HG03460 (cell line): ENCODE measurements at regions not wholly inside any gene's neighbourhood (a gene's known extent, or its start where the extent isn't known, plus 50 kb on each side); places are given as distances from the start of the nearest gene placed in this dataset.
"Not testable (repeated sequence)": the region's sequence is repeated elsewhere in the genome, so short reads cannot be mapped to it uniquely, and the experiment has no call there.

Experiments used
- ATAC-seq: cut with Tn5 transposase; IDR thresholded peaks from one replicate; pipeline ENCODE4 v1.9.1; 2021; ENCODE audit not compliant: unreplicated experiment

DNA sequence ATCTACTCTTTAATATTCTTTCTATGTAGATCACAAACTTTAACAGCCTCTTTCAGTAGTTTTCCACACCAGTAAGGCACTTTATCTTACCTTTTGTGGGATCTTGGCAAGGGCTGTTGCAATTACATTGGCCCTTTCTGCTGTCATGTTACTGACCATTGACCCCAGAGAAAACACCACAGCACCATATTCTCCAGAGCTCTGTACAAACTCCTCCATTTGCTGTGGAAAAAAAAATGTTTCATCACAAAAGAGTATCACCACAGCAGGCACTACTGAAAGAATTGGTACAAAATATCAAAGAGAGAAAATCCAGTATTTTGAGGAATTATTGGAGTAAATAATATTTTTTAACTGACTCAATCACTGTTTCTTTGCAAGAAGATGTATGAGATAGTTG lies 62.3 kb upstream of the UGT2A3 start:
- ATAC-seq: not testable (repeated sequence)

DNA sequence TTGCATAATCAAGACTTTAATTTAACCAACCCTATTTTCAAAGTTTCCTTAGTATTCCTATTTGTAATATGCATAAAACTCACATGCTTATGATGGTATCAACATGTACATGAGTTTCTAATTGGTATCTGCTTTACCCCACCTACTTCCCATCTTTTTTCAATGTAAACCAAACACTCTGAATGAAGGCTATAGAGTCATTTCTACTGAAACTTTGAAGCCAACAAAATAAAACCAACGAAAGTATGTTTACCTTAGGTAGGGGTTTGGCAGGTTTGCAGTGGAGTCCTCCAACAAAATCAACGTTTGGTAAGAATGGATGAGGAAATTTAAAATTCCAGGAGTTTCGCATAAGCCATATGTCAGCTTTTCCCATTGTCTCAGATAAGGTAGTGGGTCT lies 66.4 kb upstream of the UGT2A3 start:
- ATAC-seq: not testable (repeated sequence)

- not testable (repeated sequence) for ATAC-seq
Measured at GRCh38 chr4:69019538-69020461, 68.2 kb upstream of the UGT2A3 start.

GRCh38 chr4:69020462-69020807 lies 68.8 kb upstream of the UGT2A3 start:
- ATAC-seq: not testable (repeated sequence)

DNA sequence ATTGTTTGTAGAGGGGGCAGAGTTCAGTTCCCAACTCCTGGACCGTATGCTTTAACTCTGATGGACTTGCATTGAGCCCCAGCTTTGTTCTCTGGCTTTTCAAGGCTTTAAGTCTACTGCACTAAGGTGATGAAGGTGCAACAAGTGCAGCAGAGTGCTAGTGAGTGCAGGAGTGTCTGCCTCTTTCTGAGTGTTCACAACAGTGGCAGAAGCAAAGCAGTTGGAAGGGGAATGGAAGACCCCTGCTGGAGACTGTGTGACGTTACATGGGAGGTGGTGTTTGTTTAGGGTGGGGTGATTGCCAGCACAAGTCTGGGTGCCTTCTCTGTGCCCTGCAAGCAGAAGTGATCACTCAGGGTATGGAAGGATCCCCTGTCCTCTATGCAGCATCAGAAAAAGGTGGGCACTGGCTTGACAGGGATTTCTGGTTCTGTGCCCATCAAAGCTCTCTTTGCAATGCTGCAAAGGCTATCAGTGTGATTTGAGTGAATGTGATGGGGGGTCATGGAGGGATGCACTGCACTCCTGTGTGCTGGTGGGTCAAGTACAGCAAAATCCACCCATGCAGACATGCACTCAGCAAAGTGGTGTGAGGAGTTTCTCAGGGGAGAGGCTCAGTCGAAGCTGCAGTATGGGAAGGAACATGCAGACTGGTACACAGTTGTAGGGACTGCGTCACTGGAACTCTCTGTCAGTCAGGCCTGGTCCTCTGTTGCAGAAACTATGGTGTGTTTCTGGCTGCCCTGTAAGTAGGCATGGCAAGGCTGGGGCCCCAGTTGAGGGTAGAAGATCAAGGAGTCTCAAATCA lies 70.9 kb upstream of the UGT2B7 start:
- peak; percentile 77 for ATAC-seq

DNA sequence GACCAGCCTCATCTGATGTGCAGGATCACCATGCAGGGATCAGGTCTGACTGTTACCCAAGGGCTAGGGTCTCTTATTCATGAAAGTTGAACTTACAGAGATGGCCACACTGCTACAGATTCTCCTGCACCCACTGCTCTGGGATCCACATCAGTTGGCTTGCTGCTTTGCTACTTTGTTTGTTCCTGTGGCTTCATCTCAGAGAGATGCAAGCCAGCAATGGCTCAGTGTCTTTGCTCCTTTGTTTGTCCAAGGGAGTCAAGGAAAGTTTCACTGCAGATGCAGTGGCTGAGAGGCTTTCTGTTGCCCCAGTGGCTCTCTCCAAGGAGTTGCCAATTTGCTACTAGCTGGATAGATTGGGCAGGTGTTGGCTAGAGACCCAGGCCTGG lies 70.3 kb upstream of the UGT2B7 start:
- no peak for ATAC-seq

DNA sequence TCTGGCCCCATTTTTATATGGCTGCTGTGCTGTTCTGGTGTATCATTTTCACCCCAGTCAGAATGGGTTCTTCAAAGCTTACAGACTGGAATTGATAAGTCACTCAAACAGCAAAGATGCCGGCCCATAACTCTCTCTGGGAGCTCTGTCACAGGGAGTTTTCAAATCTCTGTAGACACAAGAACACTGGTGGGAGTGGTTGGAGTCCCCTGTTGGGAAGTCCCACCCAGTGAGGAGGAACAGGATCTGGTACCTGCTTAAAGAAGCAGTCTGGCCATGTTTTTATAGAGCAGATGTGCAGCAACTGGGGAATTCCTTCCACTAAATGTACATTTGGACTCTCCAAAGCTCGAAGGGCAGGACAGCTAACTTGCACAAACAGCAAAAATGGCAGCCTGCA lies 69.3 kb upstream of the UGT2B7 start:
- no peak for ATAC-seq

GRCh38 chr4:69030326-69030725 lies 65.9 kb upstream of the UGT2B7 start:
- no peak for ATAC-seq

DNA sequence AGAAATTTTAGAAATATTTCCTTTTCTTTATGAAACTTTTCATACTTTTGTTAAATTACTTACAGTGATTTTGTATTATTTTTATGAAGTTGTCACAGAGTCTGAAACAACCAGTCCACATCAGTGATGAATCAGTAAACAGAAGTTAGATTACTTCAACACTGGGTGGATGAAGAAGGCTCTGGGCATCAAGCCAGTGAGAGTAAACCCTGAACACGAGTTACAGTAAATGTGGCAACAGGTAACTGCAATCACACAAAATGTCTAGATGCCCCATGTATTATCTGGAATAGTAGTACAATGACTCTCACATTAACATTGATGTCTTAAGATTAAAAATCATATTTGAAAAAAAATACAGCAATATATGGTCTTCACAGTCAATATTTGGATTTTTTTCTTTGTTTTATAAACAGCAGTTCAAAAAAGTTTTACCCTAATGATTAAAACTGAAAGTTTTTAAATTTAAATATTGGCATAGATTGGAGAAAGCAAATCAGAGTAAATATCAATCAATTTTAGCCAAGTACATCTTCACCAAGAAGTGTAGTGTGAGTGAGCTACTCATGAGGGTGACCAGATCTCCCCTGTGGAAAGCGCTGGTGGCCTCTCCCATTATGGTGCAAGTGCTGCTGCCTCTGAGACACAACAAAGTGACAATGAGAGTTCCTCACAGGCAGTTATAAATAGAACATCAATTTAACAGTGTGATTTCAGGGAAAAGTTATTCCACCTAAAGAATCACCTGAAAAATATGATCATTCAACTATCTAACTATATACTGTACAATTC lies 63.2 kb upstream of the UGT2B7 start:
- ATAC-seq: no peak

DNA sequence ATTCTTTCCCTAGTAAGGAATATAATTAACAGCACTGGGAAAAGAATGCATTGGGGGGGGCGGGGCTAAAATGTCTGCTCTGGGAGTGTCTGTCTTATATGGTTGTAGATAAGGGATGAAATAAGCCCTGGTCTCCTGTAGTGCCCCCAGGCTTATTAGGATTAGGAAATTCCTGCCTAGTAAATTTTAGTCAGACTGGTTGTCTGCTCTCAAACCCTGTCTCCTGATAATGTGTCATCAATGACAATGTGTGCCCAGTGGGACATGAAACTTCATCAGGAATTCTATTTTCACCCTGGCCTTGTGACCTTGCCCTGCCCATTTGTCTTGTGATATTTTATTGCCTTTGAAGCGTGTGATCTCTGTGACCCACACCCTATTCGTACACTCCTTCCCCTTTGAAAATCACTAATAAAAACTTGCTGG lies 61.9 kb upstream of the UGT2B7 start:
- not testable (repeated sequence) for ATAC-seq

- ATAC-seq: no peak
Measured at GRCh38 chr4:69038582-69038981, 57.7 kb upstream of the UGT2B7 start.

DNA sequence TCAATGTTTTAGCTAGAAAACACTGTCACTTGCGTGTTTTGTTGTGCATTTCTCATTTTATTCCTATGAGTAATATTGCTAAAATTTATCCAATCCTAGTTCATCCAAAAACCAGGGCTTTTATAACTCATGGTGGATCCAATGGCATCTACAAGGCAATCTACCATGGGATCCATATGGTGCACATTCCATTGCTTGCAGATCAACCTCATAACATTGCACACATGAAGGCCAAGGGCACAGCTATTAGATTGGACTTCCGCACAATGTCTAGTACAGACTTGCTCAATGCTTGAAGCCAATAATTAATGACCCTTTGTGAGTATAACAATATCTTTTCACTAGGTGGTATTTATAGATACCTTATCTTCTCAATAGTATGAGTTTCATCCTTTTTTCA lies 57.2 kb upstream of the UGT2B7 start:
- ATAC-seq: no peak

- ATAC-seq: no peak
Measured at GRCh38 chr4:69044247-69044646, 52.0 kb upstream of the UGT2B7 start.
